Uterus (tissue), 2 donors: ENCODE measurements at regions not wholly inside any gene's neighbourhood (a gene's known extent, or its start where the extent isn't known, plus 50 kb on each side); places are given as distances from the start of the nearest gene placed in this dataset.

ENCODE experiments used
- CTCF ChIP-seq, 4 experiments: fragments of 200-600 bp in 2 of 4; fragments of 450-650 bp in 2 of 4; sonication (generic) in 2 of 4; IDR thresholded peaks; one replicate each; pipeline ENCODE4 v1.5.1; 2016 to 2019; ENCODE audit warnings: antibody characterized with exemption in 4 of 4, mild to moderate bottlenecking in 2 of 4, moderate library complexity in 1 of 4
- POLR2A ChIP-seq, 2 donors: fragments of 450-650 bp; IDR thresholded peaks; one replicate each; pipeline ENCODE4 v1.6.1; 2016; ENCODE audit warnings: antibody characterized with exemption in 2 of 2, mild to moderate bottlenecking in 1 of 2, moderate library complexity in 1 of 2

GRCh38 chr20:53657279-53657678 lies 63.6 kb upstream of the ZNF217 start:
- TF ChIP-seq CTCF (IDR thresholded peaks at IDR 0.05) (no peak), POLR2A (IDR thresholded peaks at IDR 0.05) (no peak)
